A549 (cell line): ENCODE measurements at regions not wholly inside any gene's neighbourhood (a gene's known extent, or its start where the extent isn't known, plus 50 kb on each side); places are given as distances from the start of the nearest gene placed in this dataset.

ENCODE experiments used
- ATAC-seq, 2 experiments: fragments of 200-7000 bp in 1 of 2; fragments of >200 bp in 1 of 2; cut with Nextera tagmentation in 1 of 2; cut with Tn5 transposase in 1 of 2; 3 replicates each; pipeline versions ENCODE4 v1.8.0 to v1.9.1; 2018 to 2020; ENCODE audit warnings: mild to moderate bottlenecking in 1 of 2, moderate library complexity in 1 of 2
- CTCF ChIA-PET: fragments of 300-600 bp; sonication (Branson Sonifier 250); formaldehyde crosslinking; extraction: SDS; loops from one replicate; lab custom pipeline; 2021; ENCODE audit warnings: antibody characterized with exemption, inconsistent platforms; lab: Yijun Ruan, JAX
- POLR2A ChIA-PET: fragments of 350-600 bp; formaldehyde crosslinking; extraction: SDS; loops from one replicate; lab custom pipeline; 2021; ENCODE audit warnings: antibody characterized with exemption, inconsistent platforms; lab: Yijun Ruan, JAX
- DNase-seq, 2 experiments: peaks; one replicate each; pipeline versions ENCODE4 v3.0.0 to v3.0.0-alpha.2; 2011 to 2016; ENCODE audit warnings: low read depth in 1 of 2, low spot score in 1 of 2
- FAIRE-seq: peaks from 2 replicates; lab custom pipeline; 2011; peaks lifted over from hg19 to GRCh38; lab: Jason Lieb, UNC
- H3K27ac ChIP-seq, 2 experiments: fragments of >200 bp; sonication (Bioruptor Twin); formaldehyde crosslinking; 3 replicates each; pipeline ENCODE4 v1.5.1; 2016 to 2017
- H3K4me1 ChIP-seq: fragments of >200 bp; sonication (Bioruptor Twin); formaldehyde crosslinking; 3 replicates; pipeline ENCODE4 v1.6.1; 2016
- H3K4me2 ChIP-seq: fragments of >200 bp; sonication (Bioruptor Twin); formaldehyde crosslinking; 3 replicates; pipeline ENCODE4 v1.6.1; 2016
- H3K4me3 ChIP-seq: fragments of >200 bp; sonication (Bioruptor Twin); formaldehyde crosslinking; 3 replicates; pipeline ENCODE4 v1.5.1; 2016
- H3K9me3 ChIP-seq: fragments of >200 bp; sonication (Bioruptor Twin); formaldehyde crosslinking; 3 replicates; pipeline ENCODE4 v1.6.1; 2016
- CBX8 ChIP-seq: fragments of 200-600 bp; sonication (generic); IDR thresholded peaks from 2 replicates; pipeline ENCODE4 v1.6.1; 2016
- CHD4 ChIP-seq: fragments of 200-600 bp; sonication (generic); IDR thresholded peaks from 2 replicates; pipeline ENCODE4 v1.6.1; 2016; ENCODE audit warnings: antibody characterized with exemption, mild to moderate bottlenecking, borderline replicate concordance
- FOSB ChIP-seq: fragments of 250-450 bp; sonication (Bioruptor Pico); IDR thresholded peaks from 2 replicates; pipeline ENCODE4 v1.5.0; 2020; ENCODE audit warnings: mild to moderate bottlenecking, moderate library complexity
- FOSL2 ChIP-seq, 2 experiments: fragments of 450-650 bp in 1 of 2; fragments of >200 bp in 1 of 2; sonication (Bioruptor Twin) in 1 of 2; formaldehyde crosslinking; IDR thresholded peaks; 2 replicates each; pipeline versions ENCODE4 v1.5.0 to v1.6.1; 2016 to 2020; ENCODE audit warnings: mild to moderate bottlenecking in 1 of 2, moderate library complexity in 1 of 2
- HEYL ChIP-seq: fragments of 250-450 bp; sonication (Bioruptor Pico); IDR thresholded peaks from 2 replicates; pipeline ENCODE4 v1.8.0; 2021; ENCODE audit warnings: mild to moderate bottlenecking, moderate library complexity
- JUN ChIP-seq, 2 experiments: fragments of >200 bp; sonication (Bioruptor Twin); formaldehyde crosslinking; IDR thresholded peaks; 2 replicates in 1 of 2; 3 replicates in 1 of 2; pipeline ENCODE4 v1.6.1; 2016 to 2017
- JUNB ChIP-seq: fragments of >200 bp; sonication (Bioruptor Twin); formaldehyde crosslinking; IDR thresholded peaks from 2 replicates; pipeline ENCODE4 v1.6.1; 2016
- KDM1A ChIP-seq: fragments of 200-600 bp; sonication (generic); IDR thresholded peaks from 2 replicates; pipeline ENCODE4 v1.6.1; 2016; ENCODE audit warnings: low read depth, mild to moderate bottlenecking
- MAX ChIP-seq: IDR thresholded peaks from 2 replicates; pipeline ENCODE4 v1.6.1; 2012
- MAZ ChIP-seq: fragments of 150-350 bp; IDR thresholded peaks from 2 replicates; pipeline ENCODE4 v1.6.1; 2014; ENCODE audit warnings: antibody characterized with exemption, low read depth, low read length, borderline replicate concordance
- NFE2L2 ChIP-seq: fragments of 150-350 bp; conservative IDR thresholded peaks from 2 replicates; pipeline ENCODE4 v1.6.1; 2014; ENCODE audit warnings: low read length
- NPAS2 ChIP-seq: fragments of 250-450 bp; sonication (Bioruptor Pico); IDR thresholded peaks from 2 replicates; pipeline ENCODE4 v1.8.0; 2022; ENCODE audit warnings: mild to moderate bottlenecking, moderate library complexity, borderline replicate concordance
- RAD21 ChIP-seq, 2 experiments: fragments of >200 bp in 1 of 2; sonication (Bioruptor Twin) in 1 of 2; formaldehyde crosslinking in 1 of 2; IDR thresholded peaks in 1 of 2; conservative IDR thresholded peaks in 1 of 2; 2 replicates in 1 of 2; 3 replicates in 1 of 2; pipeline ENCODE4 v1.6.1; 2012 to 2018; ENCODE audit warnings: inconsistent platforms in 1 of 2
- RARB ChIP-seq: fragments of 250-450 bp; sonication (Bioruptor Pico); IDR thresholded peaks from 2 replicates; pipeline ENCODE4 v1.8.0; 2021; ENCODE audit warnings: mild to moderate bottlenecking, moderate library complexity
- RNF2 ChIP-seq: fragments of 200-600 bp; sonication (generic); IDR thresholded peaks from 2 replicates; pipeline ENCODE4 v1.6.1; 2016; ENCODE audit warnings: low read depth, mild to moderate bottlenecking, antibody characterized with exemption, moderate library complexity, borderline replicate concordance
- SMC3 ChIP-seq: fragments of >200 bp; sonication (Bioruptor Twin); formaldehyde crosslinking; IDR thresholded peaks from 3 replicates; pipeline ENCODE4 v1.6.1; 2018; ENCODE audit warnings: inconsistent platforms
- TP53 ChIP-seq: fragments of 250-450 bp; sonication (Bioruptor Pico); IDR thresholded peaks from 2 replicates; pipeline ENCODE4 v1.5.0; 2021; ENCODE audit warnings: mild to moderate bottlenecking, moderate library complexity
- USF2 ChIP-seq: fragments of 450-650 bp; IDR thresholded peaks from 2 replicates; pipeline ENCODE4 v1.6.1; 2014; ENCODE audit warnings: antibody characterized with exemption
- ZFP36 ChIP-seq: fragments of 450-650 bp; IDR thresholded peaks from 2 replicates; pipeline ENCODE4 v1.6.1; 2014; ENCODE audit warnings: borderline replicate concordance; ENCODE audit not compliant: partially characterized antibody
- WGBS: methylation state at CpG from one replicate; pipeline ENCODE4 v1.1.6; 2017; ENCODE audit errors: missing lambda C conversion rate; 5-methylcytosine and 5-hydroxymethylcytosine counted together
- TF ChIP-seq, protein P1 (sequence below): IDR thresholded peaks from 2 replicates; pipeline ENCODE4 v1.6.1; 2012; ENCODE audit warnings: low read depth, borderline replicate concordance
- TF ChIP-seq, protein P2 (sequence below): fragments of >200 bp; sonication (Bioruptor Twin); formaldehyde crosslinking; IDR thresholded peaks from 3 replicates; pipeline ENCODE4 v1.5.1; 2016

DNA sequence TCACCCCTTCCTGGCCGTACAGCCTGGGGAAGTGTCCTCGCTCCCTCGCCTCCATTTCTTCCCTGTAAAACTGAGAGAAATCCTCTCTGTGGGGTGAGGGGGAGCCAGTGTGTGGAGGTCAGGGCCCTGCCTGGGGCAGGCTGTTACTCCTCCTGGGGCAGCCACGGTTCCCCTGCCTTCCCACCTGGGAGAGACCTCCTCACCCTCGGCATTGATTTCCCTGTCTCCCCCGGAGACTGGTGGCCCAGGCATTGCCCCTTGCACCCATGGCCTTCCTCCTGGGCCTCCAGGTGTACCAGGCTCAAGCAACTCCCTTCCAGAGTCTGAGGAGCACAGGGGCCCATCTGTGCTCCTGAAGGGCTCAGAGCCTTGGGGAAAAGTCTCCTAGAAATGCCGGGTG, 75.6 kb upstream of the RNU6ATAC start:
- POLR2A ChIA-PET: no interaction called here
- DNase-seq (no peak), FAIRE-seq (no peak), ATAC-seq (no peak)
- Histone ChIP-seq H3K9me3 (no peaks in the 10 kb centered on the region), H3K4me2 (no peak overlapping the region), H3K27ac (no peak overlapping the region), H3K4me3 (no peak overlapping the region), H3K4me1 (no peaks in the 10 kb centered on the region)
- 76% methylated on average over 6 of the region's 7 CpGs for WGBS
- no peak for TF ChIP-seq JUN (IDR thresholded peaks at IDR 0.05)
- CTCF ChIA-PET: no interaction called here

GRCh38 chr9:134240361-134240760, 76.0 kb upstream of the RNU6ATAC start:
- ATAC-seq: no peak
- no peaks in the 10 kb centered on the region for H3K9me3 ChIP-seq
- H3K4me3 ChIP-seq: no peak overlapping the region
- H3K4me2 ChIP-seq: no peak overlapping the region
- H3K27ac ChIP-seq: no peak overlapping the region
- no peak for FAIRE-seq
- TF ChIP-seq USF2: no peak
- TF ChIP-seq NPAS2 (CRISPR knock-in tag): no peak
- TF ChIP-seq MAX: no peak
- TF ChIP-seq, protein P1, sequence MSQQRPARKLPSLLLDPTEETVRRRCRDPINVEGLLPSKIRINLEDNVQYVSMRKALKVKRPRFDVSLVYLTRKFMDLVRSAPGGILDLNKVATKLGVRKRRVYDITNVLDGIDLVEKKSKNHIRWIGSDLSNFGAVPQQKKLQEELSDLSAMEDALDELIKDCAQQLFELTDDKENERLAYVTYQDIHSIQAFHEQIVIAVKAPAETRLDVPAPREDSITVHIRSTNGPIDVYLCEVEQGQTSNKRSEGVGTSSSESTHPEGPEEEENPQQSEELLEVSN: no peak
- TF ChIP-seq FOSB (CRISPR knock-in tag): no peak
- no peak for TF ChIP-seq RARB (CRISPR knock-in tag)
- TF ChIP-seq KDM1A: no peak
- no peak for TF ChIP-seq CHD4
- no peak for TF ChIP-seq RNF2
- TF ChIP-seq, protein P2, sequence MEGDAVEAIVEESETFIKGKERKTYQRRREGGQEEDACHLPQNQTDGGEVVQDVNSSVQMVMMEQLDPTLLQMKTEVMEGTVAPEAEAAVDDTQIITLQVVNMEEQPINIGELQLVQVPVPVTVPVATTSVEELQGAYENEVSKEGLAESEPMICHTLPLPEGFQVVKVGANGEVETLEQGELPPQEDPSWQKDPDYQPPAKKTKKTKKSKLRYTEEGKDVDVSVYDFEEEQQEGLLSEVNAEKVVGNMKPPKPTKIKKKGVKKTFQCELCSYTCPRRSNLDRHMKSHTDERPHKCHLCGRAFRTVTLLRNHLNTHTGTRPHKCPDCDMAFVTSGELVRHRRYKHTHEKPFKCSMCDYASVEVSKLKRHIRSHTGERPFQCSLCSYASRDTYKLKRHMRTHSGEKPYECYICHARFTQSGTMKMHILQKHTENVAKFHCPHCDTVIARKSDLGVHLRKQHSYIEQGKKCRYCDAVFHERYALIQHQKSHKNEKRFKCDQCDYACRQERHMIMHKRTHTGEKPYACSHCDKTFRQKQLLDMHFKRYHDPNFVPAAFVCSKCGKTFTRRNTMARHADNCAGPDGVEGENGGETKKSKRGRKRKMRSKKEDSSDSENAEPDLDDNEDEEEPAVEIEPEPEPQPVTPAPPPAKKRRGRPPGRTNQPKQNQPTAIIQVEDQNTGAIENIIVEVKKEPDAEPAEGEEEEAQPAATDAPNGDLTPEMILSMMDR: no peak
- no peak for TF ChIP-seq ZFP36
- no peak for TF ChIP-seq NFE2L2
- CTCF ChIA-PET: no interaction called here
- DNase-seq: no peak
- H3K4me1 ChIP-seq: no peaks in the 10 kb centered on the region
- WGBS: 66% methylated on average over 11 of the region's 11 CpGs
- POLR2A ChIA-PET: no interaction called here

GRCh38 chr9:134242706-134243105, 78.3 kb upstream of the RNU6ATAC start:
- DNase-seq (no peak), ATAC-seq (no peak), FAIRE-seq (no peak)
- H3K9me3 ChIP-seq: peaks cover 9% of the 10 kb centered on the region; the same call in 2 of the 3 replicates
- WGBS: 75% methylated on average over 15 of the region's 19 CpGs
- ChIA-PET POLR2A (no interaction called here), CTCF (interaction anchor here (0.6 kb wide), 2 partner anchors 62 to 749 kb away, joined by 3 read pairs; no protein-coding TSS in a partner anchor)
- no peak overlapping the region for H3K27ac ChIP-seq
- TF ChIP-seq HEYL: no peak
- TF ChIP-seq TP53 (CRISPR knock-in tag): no peak
- TF ChIP-seq CBX8: no peak
- TF ChIP-seq RAD21 (conservative IDR thresholded peaks at IDR 0.05 in 1 of 2, IDR thresholded peaks at IDR 0.05 in 1 of 2): no peak
- TF ChIP-seq, protein P1: no peak
- TF ChIP-seq SMC3: no peak
- no peak for TF ChIP-seq USF2
- TF ChIP-seq RARB (CRISPR knock-in tag): no peak
- TF ChIP-seq MAZ: no peak
- no peak for TF ChIP-seq FOSL2 (IDR thresholded peaks at IDR 0.05)
- TF ChIP-seq FOSL2 (CRISPR knock-in tag; IDR thresholded peaks at IDR 0.05): no peak
- no peak for TF ChIP-seq JUNB
- H3K4me3 ChIP-seq: no peak overlapping the region
- H3K4me2 ChIP-seq: no peak overlapping the region
- no peaks in the 10 kb centered on the region for H3K4me1 ChIP-seq
